ENCODE measurements at regions not wholly inside any gene's neighbourhood (a gene's known extent, or its start where the extent isn't known, plus 50 kb on each side); places are given as distances from the start of the nearest gene placed in this dataset.

- TF ChIP-seq MXI1 (conservative IDR thresholded peaks at IDR 0.05; ENCODE audit: poor library complexity, severe bottlenecking) (no peak), CTCF (IDR thresholded peaks at IDR 0.05; ENCODE audit: poor library complexity, severe bottlenecking) (no peak), SMC3 (conservative IDR thresholded peaks at IDR 0.05; ENCODE audit: poor library complexity) (no peak), POLR2AphosphoS5 (IDR thresholded peaks at IDR 0.05) (no peak), EP300 (conservative IDR thresholded peaks at IDR 0.05; ENCODE audit: poor library complexity, severe bottlenecking) (no peak), REST (IDR thresholded peaks at IDR 0.05; ENCODE audit: borderline replicate concordance) (no peak), TAF1 (IDR thresholded peaks at IDR 0.05; ENCODE audit: low read depth) (no peak), RAD21 (conservative IDR thresholded peaks at IDR 0.05) (no peak), EZH2 (IDR thresholded peaks at IDR 0.05; ENCODE audit: borderline replicate concordance, insufficient read depth, low read length, poor library complexity, severe bottlenecking) (no peak)
- Histone ChIP-seq H3K9me3 (ENCODE audit: low read length) (no peaks in the 10 kb centered on the region), H3F3A (ENCODE audit: insufficient read depth, low read length, poor library complexity, severe bottlenecking) (no peaks in the 10 kb centered on the region), H3K4me2 (ENCODE audit: low read length) (no peak overlapping the region), H2AFZ (ENCODE audit: low read depth, low read length) (no peak overlapping the region), H3K27me3 (ENCODE audit: insufficient read depth, low read depth, low read length) (no peaks in the 10 kb centered on the region), H3K9ac (ENCODE audit: low read length) (no peak overlapping the region), H4K20me1 (ENCODE audit: insufficient read depth) (no peaks in the 10 kb centered on the region), H3K9me2 (ENCODE audit: insufficient read depth, low read length) (no peaks in the 10 kb centered on the region), H3K4me3 (ENCODE audit: low read length) (no peak overlapping the region), H3K36me3 (ENCODE audit: insufficient read depth, low read length) (no peaks in the 10 kb centered on the region), H3K27ac (ENCODE audit: low read length) (no peak overlapping the region), H3K79me2 (replicated peaks; ENCODE audit: insufficient read depth, low read length) (no peaks in the 10 kb centered on the region)
Observed at GRCh38 chr6:166023273-166023989, 144.2 kb downstream of the TBXT start.

- Histone ChIP-seq H3K27me3 (ENCODE audit: insufficient read depth, low read depth, low read length) (no peaks in the 10 kb centered on the region), H2AFZ (ENCODE audit: low read depth, low read length) (no peak overlapping the region), H3K9ac (ENCODE audit: low read length) (no peak overlapping the region), H3K9me3 (ENCODE audit: low read length) (no peaks in the 10 kb centered on the region), H4K20me1 (ENCODE audit: insufficient read depth) (no peaks in the 10 kb centered on the region), H3K4me3 (ENCODE audit: low read length) (no peak overlapping the region), H3K4me2 (ENCODE audit: low read length) (no peak overlapping the region), H3F3A (ENCODE audit: insufficient read depth, low read length, poor library complexity, severe bottlenecking) (no peaks in the 10 kb centered on the region), H3K9me2 (ENCODE audit: insufficient read depth, low read length) (no peaks in the 10 kb centered on the region), H3K27ac (ENCODE audit: low read length) (no peak overlapping the region), H3K36me3 (ENCODE audit: insufficient read depth, low read length) (no peaks in the 10 kb centered on the region), H3K79me2 (replicated peaks; ENCODE audit: insufficient read depth, low read length) (no peaks in the 10 kb centered on the region)
- no peak for TF ChIP-seq SMC3 (conservative IDR thresholded peaks at IDR 0.05; ENCODE audit: poor library complexity)
Observed at GRCh38 chr6:166021429-166021828, 146.2 kb downstream of the TBXT start.

All from neural cell (in vitro differentiated cells).